Activated CD4-positive, alpha-beta memory T cell treated with anti-CD3 and anti-CD28 coated beads for 36 hours (primary cell): ENCODE measurements at regions not wholly inside any gene's neighbourhood (a gene's known extent, or its start where the extent isn't known, plus 50 kb on each side); places are given as distances from the start of the nearest gene placed in this dataset.

Source experiments
- CTCF ChIA-PET: fragments of 350-600 bp; sonication (Branson Sonifier 250); formaldehyde crosslinking; loops from one replicate; lab custom pipeline; 2021; ENCODE audit warnings: antibody characterized with exemption, inconsistent platforms; lab: Charles Lee
- POLR2A ChIA-PET: fragments of 350-600 bp; sonication (Branson Sonifier 250); formaldehyde crosslinking; loops from one replicate; lab custom pipeline; 2021; ENCODE audit warnings: antibody characterized with exemption; lab: Charles Lee
- DNase-seq: peaks from one replicate; pipeline ENCODE4 v3.0.0-alpha.2; 2020
- H3K27ac Mint-ChIP-seq: one replicate; pipeline ENCODE4 v1.8.0; 2021; ENCODE audit warnings: mixed read lengths
- H3K27me3 Mint-ChIP-seq: one replicate; pipeline ENCODE4 v1.8.0; 2021; ENCODE audit warnings: mixed read lengths
- H3K36me3 Mint-ChIP-seq: one replicate; pipeline ENCODE4 v1.8.0; 2021; ENCODE audit warnings: mixed read lengths
- H3K4me1 Mint-ChIP-seq: one replicate; pipeline ENCODE4 v1.8.0; 2021; ENCODE audit warnings: low read depth, mixed read lengths
- H3K4me3 Mint-ChIP-seq: one replicate; pipeline ENCODE4 v1.8.0; 2021; ENCODE audit warnings: mild to moderate bottlenecking, mixed read lengths
- H3K9me3 Mint-ChIP-seq: one replicate; pipeline ENCODE4 v1.8.0; 2021; ENCODE audit warnings: mixed read lengths
- intact Hi-C: fragments of 100-400 bp; cut with micrococcal nuclease; formaldehyde crosslinking; loops from one replicate; pipeline ENCODE4 v1.15.1; 2023

- DNase-seq, result no peak
- Mint-ChIP-seq H3K27me3 (no peaks in the 10 kb centered on the region), H3K9me3 (no peaks in the 10 kb centered on the region), H3K4me3 (no peak overlapping the region), H3K27ac (no peak overlapping the region), H3K36me3 (no peaks in the 10 kb centered on the region), H3K4me1 (peaks cover 19% of the 10 kb centered on the region)
- POLR2A ChIA-PET, result interaction anchor here (1.6 kb wide), 1 partner anchor 290 kb away, joined by 4 read pairs; no protein-coding TSS in a partner anchor
- CTCF ChIA-PET, result interaction anchor here (0.6 to 3.8 kb wide), 19 partner anchors 10 to 1315 kb away, joined by 3 to 28 read pairs (median 3); partner anchors contain the start of gene AHR
- intact Hi-C loops, result loop anchor here (2.0 kb wide), 1 partner anchor 294 kb away; no protein-coding TSS in a partner anchor
These were observed 127.4 kb upstream of the AGR3 start for GRCh38 chr7:17009007-17009719.

- no peak overlapping the region for H3K27ac Mint-ChIP-seq
- ChIA-PET POLR2A (interaction anchor here (1.6 kb wide), 1 partner anchor 290 kb away, joined by 4 read pairs; no protein-coding TSS in a partner anchor), CTCF (interaction anchor here (0.9 to 3.8 kb wide), 14 partner anchors 10 to 294 kb away, joined by 3 to 28 read pairs (median 3); partner anchors contain the start of gene AHR)
- intact Hi-C loops, result loop anchor here (2.0 kb wide), 1 partner anchor 293 kb away; no protein-coding TSS in a partner anchor
- H3K9me3 Mint-ChIP-seq, result no peaks in the 10 kb centered on the region
- H3K4me3 Mint-ChIP-seq, result no peak overlapping the region
- DNase-seq, result no peak
- no peaks in the 10 kb centered on the region for H3K27me3 Mint-ChIP-seq
- H3K4me1 Mint-ChIP-seq, result peaks cover 19% of the 10 kb centered on the region
- H3K36me3 Mint-ChIP-seq, result no peaks in the 10 kb centered on the region
These were observed 128.2 kb upstream of the AGR3 start for GRCh38 chr7:17009933-17010332.

- Mint-ChIP-seq H3K27me3 (no peaks in the 10 kb centered on the region), H3K4me3 (no peak overlapping the region), H3K36me3 (no peaks in the 10 kb centered on the region), H3K4me1 (peaks cover 26% of the 10 kb centered on the region), H3K27ac (no peak overlapping the region), H3K9me3 (no peaks in the 10 kb centered on the region)
- DNase-seq, result peak; percentile 18
- POLR2A ChIA-PET, result no interaction called here
- CTCF ChIA-PET, result no interaction called here
- intact Hi-C loops, result no loop called here
These were observed 129.0 kb upstream of the AGR3 start for GRCh38 chr7:17010637-17011300.

GRCh38 chr7:17013204-17013603, 131.4 kb upstream of the AGR3 start:
- Mint-ChIP-seq H3K27ac (no peak overlapping the region), H3K9me3 (no peaks in the 10 kb centered on the region), H3K4me1 (peaks cover 26% of the 10 kb centered on the region), H3K36me3 (no peaks in the 10 kb centered on the region), H3K27me3 (no peaks in the 10 kb centered on the region), H3K4me3 (no peak overlapping the region)
- intact Hi-C loops, result no loop called here
- no peak for DNase-seq
- ChIA-PET CTCF (interaction anchor here (0.6 to 0.7 kb wide), 2 partner anchors 95 to 117 kb away, joined by 3 read pairs; no protein-coding TSS in a partner anchor), POLR2A (no interaction called here)

GRCh38 chr7:17014686-17015085, 132.9 kb upstream of the AGR3 start:
- no peaks in the 10 kb centered on the region for H3K36me3 Mint-ChIP-seq
- H3K4me3 Mint-ChIP-seq, result no peak overlapping the region
- H3K4me1 Mint-ChIP-seq, result peaks cover 21% of the 10 kb centered on the region
- no peaks in the 10 kb centered on the region for H3K27me3 Mint-ChIP-seq
- H3K27ac Mint-ChIP-seq, result no peak overlapping the region
- DNase-seq, result no peak
- intact Hi-C loops, result no loop called here
- ChIA-PET CTCF (interaction anchor here (1.1 kb wide), 1 partner anchor 32 kb away, joined by 3 read pairs; no protein-coding TSS in a partner anchor), POLR2A (no interaction called here)
- no peaks in the 10 kb centered on the region for H3K9me3 Mint-ChIP-seq

- Mint-ChIP-seq H3K27ac (no peak overlapping the region), H3K36me3 (no peaks in the 10 kb centered on the region), H3K9me3 (no peaks in the 10 kb centered on the region), H3K4me3 (no peak overlapping the region), H3K27me3 (no peaks in the 10 kb centered on the region), H3K4me1 (peaks cover 14% of the 10 kb centered on the region)
- intact Hi-C loops, result no loop called here
- ChIA-PET POLR2A (no interaction called here), CTCF (interaction anchor here (0.7 to 1.1 kb wide), 2 partner anchors 32 to 286 kb away, joined by 3 read pairs; no protein-coding TSS in a partner anchor)
- DNase-seq, result no peak
These were observed 133.8 kb upstream of the AGR3 start for GRCh38 chr7:17015598-17016031.

- DNase-seq, result no peak
- H3K4me3 Mint-ChIP-seq, result no peak overlapping the region
- ChIA-PET POLR2A (no interaction called here), CTCF (no interaction called here)
- H3K4me1 Mint-ChIP-seq, result peaks cover 10% of the 10 kb centered on the region
- no peaks in the 10 kb centered on the region for H3K27me3 Mint-ChIP-seq
- H3K27ac Mint-ChIP-seq, result no peak overlapping the region
- H3K36me3 Mint-ChIP-seq, result no peaks in the 10 kb centered on the region
- intact Hi-C loops, result no loop called here
- no peaks in the 10 kb centered on the region for H3K9me3 Mint-ChIP-seq
These were observed 134.7 kb upstream of the AGR3 start for GRCh38 chr7:17016402-17017010.

- intact Hi-C loops, result no loop called here
- H3K27me3 Mint-ChIP-seq, result no peaks in the 10 kb centered on the region
- POLR2A ChIA-PET, result interaction anchor here (1.0 kb wide), 1 partner anchor 10 kb away, joined by 4 read pairs; no protein-coding TSS in a partner anchor
- H3K36me3 Mint-ChIP-seq, result no peaks in the 10 kb centered on the region
- no peak overlapping the region for H3K4me3 Mint-ChIP-seq
- peaks cover 24% of the 10 kb centered on the region for H3K4me1 Mint-ChIP-seq
- no peak overlapping the region for H3K27ac Mint-ChIP-seq
- CTCF ChIA-PET, result no interaction called here
- no peaks in the 10 kb centered on the region for H3K9me3 Mint-ChIP-seq
- no peak for DNase-seq
These were observed 137.3 kb upstream of the AGR3 start for GRCh38 chr7:17019106-17019505.

GRCh38 chr7:17020250-17020649, 138.5 kb upstream of the AGR3 start:
- H3K4me3 Mint-ChIP-seq, result no peak overlapping the region
- H3K9me3 Mint-ChIP-seq, result no peaks in the 10 kb centered on the region
- intact Hi-C loops, result no loop called here
- peaks cover 22% of the 10 kb centered on the region for H3K4me1 Mint-ChIP-seq
- no peaks in the 10 kb centered on the region for H3K36me3 Mint-ChIP-seq
- POLR2A ChIA-PET, result no interaction called here
- H3K27ac Mint-ChIP-seq, result no peak overlapping the region
- H3K27me3 Mint-ChIP-seq, result no peaks in the 10 kb centered on the region
- DNase-seq, result no peak
- CTCF ChIA-PET, result interaction anchor here (0.7 to 0.8 kb wide), 3 partner anchors 14 to 100 kb away, joined by 3 to 4 read pairs (median 3); no protein-coding TSS in a partner anchor

GRCh38 chr7:17021205-17021604, 139.4 kb upstream of the AGR3 start:
- no peak overlapping the region for H3K27ac Mint-ChIP-seq
- H3K27me3 Mint-ChIP-seq, result peaks cover 1% of the 10 kb centered on the region
- no peaks in the 10 kb centered on the region for H3K9me3 Mint-ChIP-seq
- H3K36me3 Mint-ChIP-seq, result no peaks in the 10 kb centered on the region
- DNase-seq, result no peak
- intact Hi-C loops, result no loop called here
- ChIA-PET CTCF (no interaction called here), POLR2A (no interaction called here)
- no peak overlapping the region for H3K4me3 Mint-ChIP-seq
- peaks cover 17% of the 10 kb centered on the region for H3K4me1 Mint-ChIP-seq

- no peak overlapping the region for H3K4me3 Mint-ChIP-seq
- peak overlapping the region; percentile 7 for H3K27ac Mint-ChIP-seq
- H3K4me1 Mint-ChIP-seq, result peaks cover 17% of the 10 kb centered on the region
- no peaks in the 10 kb centered on the region for H3K9me3 Mint-ChIP-seq
- ChIA-PET CTCF (interaction anchor here (0.7 to 1.0 kb wide), 2 partner anchors 14 to 212 kb away, joined by 3 read pairs; no protein-coding TSS in a partner anchor), POLR2A (no interaction called here)
- DNase-seq, result peak; percentile 60
- peaks cover 1% of the 10 kb centered on the region for H3K27me3 Mint-ChIP-seq
- H3K36me3 Mint-ChIP-seq, result no peaks in the 10 kb centered on the region
- intact Hi-C loops, result loop anchor here (1.0 kb wide), 8 partner anchors 18 to 379 kb away; no protein-coding TSS in a partner anchor
These were observed 141.1 kb upstream of the AGR3 start for GRCh38 chr7:17022920-17023319.

- no peak overlapping the region for H3K27ac Mint-ChIP-seq
- no peak overlapping the region for H3K4me3 Mint-ChIP-seq
- no peaks in the 10 kb centered on the region for H3K36me3 Mint-ChIP-seq
- H3K27me3 Mint-ChIP-seq, result peaks cover 1% of the 10 kb centered on the region
- peaks cover 25% of the 10 kb centered on the region for H3K4me1 Mint-ChIP-seq
- ChIA-PET POLR2A (no interaction called here), CTCF (no interaction called here)
- DNase-seq, result no peak
- H3K9me3 Mint-ChIP-seq, result no peaks in the 10 kb centered on the region
- intact Hi-C loops, result no loop called here
These were observed 144.5 kb upstream of the AGR3 start for GRCh38 chr7:17026269-17026668.
